Stimulated activated CD8-positive, alpha-beta memory T cell treated with anti-CD3 and anti-CD28 coated beads, Interleukin-12 subunit alpha, Interleukin-12 subunit beta, amount 100 ng/mL, for 1 hour (primary cell): ENCODE measurements at regions not wholly inside any gene's neighbourhood (a gene's known extent, or its start where the extent isn't known, plus 50 kb on each side); places are given as distances from the start of the nearest gene placed in this dataset.

Source experiments
- DNase-seq: peaks from one replicate; pipeline ENCODE4 v3.0.0-alpha.2; 2020; ENCODE audit warnings: low read depth

DNA sequence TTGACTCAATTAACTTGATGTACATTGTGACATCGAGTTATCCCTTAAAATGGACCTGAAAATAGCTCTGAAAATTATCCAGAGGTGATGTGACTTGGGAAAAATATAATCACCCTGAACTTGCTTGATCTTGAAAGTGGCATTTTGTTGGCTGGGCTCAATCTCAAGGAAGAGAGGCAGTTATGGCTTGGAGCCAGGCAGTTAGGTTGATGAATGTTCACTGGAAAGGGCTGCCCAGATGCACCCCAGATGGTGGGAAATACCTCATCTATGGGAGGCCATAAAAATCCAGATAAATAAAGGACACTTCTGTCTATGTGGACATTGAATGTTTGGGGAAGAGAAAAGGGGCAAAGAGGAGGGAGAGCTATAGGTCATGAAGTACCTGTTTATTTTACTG is 55.7 kb upstream of the OR5AN1 start:
- DNase-seq: no peak

DNA sequence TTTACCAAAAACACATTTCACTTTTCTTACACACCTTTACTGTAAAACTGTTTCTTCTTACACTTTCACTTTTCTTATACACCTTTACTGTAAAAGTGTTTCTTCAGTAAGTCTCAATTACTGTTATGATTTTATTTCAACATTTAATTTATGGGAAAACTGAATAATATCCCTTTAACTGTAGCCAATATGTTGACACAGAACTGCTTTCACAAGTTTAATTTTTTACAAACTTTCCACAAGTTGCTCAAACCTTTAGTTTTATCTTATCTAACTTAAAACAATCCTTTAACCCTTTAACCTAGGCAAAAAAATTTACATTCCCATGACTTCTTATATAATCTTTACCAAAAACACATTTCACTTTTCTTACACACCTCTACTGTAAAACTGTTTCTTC is 63.3 kb upstream of the OR5AN1 start:
- DNase-seq: no peak

DNA sequence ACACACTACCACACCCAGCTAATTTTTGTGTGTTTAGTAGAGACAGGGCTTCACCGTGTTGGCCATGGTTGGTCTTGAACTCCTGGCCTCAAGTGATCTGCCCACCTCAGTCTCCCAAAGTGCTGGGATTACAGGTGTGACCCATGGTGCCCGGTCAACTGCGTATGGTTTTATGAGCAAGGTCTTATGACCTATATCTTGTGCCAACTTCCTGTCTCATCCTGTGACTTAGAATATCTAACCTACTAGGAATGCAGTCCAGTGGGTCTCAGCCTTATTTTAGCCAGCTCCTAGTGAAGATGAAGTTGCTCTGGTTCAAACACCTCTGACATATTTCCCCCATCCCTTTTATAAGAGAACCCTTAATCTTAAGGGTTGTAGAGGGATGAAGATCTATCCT is 66.1 kb upstream of the OR5AN1 start:
- no peak for DNase-seq

DNA sequence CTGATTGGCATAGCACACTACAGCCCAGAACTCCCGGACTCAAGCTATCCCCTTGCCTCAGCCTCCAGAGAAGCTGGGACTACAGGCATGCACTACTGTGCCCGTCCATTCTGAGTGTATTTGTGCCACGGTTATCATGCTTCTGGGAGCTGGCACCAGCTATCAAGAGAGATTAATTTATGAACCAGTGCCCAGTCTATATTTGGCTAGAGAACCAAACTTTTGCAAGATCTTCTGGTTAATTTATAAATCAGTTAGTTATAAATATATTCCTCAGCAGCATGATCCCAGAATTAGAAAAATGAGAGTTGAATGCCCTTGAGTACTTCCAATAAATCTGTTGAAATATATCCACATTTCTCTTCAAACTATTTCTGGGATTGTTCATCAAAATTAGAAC is 67.5 kb upstream of the OR5AN1 start:
- no peak for DNase-seq

DNA sequence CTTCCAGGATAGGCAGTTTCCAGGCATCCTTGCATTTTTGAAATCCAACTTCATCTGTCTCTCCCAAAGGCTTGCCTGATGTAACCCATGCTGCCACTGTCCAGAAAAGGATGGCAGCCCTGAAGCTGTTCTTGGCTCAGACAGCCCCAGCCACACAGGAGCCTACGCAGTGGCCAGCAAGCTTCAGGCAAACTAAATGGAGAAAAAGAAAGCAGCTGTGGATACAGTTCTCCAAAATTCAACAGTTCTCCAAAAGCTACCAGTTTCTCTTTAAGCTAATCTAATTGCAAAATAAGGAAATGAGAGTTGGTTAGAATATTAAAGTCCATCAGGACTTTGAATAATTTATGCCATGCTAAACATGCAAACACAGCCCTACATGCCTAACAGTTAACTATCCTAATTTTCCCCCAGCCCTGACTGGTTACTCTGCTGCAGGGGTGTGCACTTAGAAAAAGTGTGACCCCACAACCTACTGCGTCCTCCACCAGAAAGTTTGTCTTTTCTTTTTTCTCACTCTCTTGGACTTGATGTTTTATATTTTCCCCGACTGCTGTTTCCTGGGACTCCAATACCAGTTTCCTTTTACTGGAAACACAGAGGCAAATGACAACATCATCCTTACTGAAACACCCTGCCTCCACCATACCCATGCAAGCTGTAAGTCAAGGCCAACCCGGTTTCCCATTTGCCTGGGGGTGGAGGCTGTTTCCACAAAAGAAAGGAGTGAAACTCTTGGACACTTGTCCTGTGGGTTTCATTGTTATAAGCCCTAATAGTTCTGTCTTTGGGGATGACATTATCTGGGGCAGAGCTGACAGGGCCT is 69.1 kb upstream of the OR5AN1 start:
- DNase-seq: no peak

DNA sequence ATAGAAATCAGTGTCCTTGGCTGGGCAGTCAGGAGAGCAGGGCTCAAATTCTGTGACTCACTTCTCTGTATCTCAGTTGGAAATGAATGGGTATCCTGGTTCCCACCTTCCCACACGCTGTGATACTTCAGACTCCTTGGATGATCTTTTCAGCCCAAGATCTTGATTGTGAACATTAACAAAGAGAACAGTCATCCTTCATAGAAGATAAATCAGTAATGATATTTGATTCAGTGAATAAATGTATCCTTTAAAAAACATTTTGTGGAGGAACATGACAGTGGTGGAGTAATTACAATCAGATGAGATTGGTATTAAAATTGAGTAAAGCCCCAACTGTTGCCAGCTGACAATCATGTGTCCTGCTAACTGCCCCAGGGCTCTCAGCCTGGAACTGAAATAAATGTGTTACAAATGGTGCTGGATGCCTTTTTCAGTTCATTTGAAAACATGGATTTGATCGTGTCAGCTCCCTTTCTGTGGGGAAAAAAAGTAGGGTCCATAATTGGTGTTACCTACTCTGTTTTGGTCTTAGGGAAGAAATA is 72.9 kb upstream of the OR5AN1 start:
- no peak for DNase-seq

DNA sequence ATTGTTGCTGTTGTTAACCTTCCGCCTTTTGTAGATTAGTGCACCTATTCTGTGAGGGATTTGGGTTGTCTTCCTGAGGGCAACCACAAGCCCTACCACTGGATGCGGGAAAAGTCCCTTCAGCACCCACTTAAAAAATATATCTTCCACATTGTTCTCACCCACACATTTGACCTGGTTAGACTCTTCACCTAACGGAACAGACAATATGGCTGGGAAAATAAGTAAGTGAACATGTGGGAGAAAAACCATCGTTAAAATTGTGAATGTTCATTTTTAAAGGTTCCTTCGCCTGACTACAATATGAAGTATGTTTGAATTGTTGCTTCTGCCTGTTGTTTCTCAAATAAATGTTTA is 72.0 kb upstream of the MPEG1 start:
- no peak for DNase-seq

DNA sequence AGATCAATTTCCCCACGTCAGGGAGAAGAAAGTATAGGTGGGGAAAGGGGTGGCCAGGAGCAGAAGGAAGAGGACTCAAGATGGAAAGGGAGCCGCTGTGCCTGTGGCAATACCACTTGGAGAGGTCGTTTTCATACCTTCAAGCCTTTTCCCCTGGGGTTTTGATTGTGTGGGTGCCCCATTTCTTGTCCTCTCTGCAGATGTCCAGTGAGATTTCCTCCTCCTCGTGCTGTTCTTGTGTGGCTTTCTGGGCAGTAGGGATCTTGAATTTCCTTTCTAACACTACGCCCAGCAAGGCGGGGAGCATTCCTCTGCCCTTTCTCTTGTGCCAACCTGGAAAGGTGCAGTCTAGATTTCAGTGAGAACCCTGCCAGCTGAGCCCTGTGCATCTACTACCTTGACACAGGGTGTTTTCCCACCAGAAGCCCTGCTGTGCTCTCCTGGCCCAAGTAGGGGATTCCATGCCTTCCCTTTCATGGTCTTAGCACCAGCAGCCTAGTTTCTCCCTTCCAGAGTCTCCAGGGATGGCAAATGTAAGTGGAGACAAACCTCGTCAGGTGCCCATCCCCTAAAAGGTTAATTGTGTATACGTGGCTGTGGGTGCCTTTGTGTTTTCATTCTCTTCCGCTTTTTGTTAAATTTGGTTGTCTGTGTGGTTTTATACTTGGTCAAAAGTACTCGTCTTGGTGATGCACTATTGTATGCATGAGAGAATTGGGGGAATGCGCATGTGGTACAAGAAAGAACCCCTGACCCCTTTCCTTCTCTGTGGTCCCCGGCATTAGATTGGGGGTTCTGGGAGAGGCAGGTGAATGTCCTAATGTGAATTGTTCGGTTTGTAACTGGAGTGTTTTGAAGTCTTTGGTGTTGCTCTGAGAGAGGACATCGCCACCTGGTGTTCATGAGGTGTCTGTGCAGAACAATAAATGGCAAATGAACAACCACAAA is 71.4 kb upstream of the MPEG1 start:
- DNase-seq: peak; percentile 11

DNA sequence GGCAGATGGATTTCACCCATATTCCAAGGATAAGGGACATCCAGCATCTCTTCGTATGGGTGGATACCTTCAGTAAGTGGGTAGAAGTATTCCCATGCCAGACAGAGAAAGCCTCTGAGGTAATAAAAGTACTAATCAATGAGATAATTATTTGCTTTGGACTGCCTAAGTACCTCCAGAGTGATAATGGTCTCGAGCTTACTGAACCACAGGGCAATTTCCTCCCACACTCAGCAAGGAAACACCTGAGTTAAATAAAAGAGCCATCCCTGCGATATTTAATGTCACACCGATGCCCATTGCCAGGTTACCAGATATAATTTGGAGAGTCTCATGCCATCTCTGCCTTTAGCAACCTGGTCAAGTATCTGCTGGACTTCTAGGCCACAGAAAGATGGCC is 70.6 kb upstream of the MPEG1 start:
- no peak for DNase-seq

DNA sequence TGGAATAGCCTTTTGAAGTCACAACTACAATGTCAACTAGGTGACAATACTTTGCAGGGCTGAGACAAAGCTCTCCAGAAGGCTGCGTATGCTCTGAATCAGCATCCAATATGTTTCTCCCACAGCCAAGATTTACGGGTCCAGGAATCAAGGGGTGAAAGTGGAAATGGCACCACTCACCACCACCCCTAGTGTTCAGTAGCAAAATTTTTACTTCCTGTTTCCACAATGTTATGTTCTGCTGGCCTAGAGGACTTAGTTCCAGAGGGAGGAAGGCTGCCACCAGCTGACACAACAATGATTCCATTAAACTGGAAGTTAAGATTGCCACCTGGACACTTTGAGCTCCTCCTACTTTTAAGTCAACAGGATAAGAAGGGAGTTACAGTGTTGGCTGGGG is 68.5 kb upstream of the MPEG1 start:
- DNase-seq: no peak

DNA sequence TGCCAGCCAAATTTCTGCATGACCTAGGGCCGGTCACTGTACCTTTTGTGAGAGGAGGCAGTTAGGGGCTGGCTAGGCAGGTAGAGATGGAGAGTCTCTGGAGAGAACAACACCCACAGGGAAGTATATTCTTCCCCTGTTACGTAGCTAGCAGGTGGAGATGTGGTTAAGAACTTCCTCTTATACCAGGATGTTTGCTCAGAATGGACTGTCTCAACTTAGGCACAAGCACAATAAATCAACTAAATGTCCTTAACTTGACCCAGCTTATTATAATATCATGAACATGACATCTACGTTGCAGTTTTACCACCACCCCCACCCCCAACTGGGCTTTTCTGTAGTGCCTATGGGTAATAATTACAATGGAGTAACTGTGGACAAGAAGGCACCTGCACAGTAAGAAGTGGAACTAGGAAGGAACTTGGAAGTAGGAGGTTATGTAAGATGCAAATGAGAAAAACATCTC is 60.7 kb upstream of the MPEG1 start:
- DNase-seq: no peak

DNA sequence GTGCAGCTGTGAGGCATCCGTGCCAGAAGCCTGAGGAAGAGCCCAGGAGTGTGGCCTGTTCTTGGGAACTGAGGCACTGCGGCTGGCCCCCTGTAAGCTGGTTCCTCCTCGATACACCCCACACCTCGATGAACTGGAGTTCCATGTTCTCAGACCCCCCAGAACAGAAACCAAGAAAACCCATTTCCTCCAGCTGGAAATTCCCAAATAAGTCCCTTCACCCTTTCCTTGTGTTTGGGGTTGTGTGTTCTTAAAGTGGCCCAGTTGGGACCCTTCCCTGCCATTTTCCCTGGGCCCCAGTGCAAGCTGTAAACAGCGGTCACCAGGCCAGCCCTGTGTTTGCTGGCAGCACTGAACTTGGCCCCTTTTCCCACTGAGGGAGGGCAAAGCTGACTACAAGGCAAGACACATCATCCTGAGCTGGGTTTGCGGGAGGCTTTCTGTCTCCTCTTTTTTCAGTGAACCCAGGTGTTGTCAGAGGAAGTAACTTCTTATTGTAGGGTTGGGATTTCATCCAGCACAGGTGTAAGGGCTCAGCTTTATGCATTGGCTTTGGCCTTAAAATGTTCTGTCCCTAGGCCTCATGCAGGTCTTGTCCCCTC is 60.1 kb upstream of the MPEG1 start:
- DNase-seq: no peak

DNA sequence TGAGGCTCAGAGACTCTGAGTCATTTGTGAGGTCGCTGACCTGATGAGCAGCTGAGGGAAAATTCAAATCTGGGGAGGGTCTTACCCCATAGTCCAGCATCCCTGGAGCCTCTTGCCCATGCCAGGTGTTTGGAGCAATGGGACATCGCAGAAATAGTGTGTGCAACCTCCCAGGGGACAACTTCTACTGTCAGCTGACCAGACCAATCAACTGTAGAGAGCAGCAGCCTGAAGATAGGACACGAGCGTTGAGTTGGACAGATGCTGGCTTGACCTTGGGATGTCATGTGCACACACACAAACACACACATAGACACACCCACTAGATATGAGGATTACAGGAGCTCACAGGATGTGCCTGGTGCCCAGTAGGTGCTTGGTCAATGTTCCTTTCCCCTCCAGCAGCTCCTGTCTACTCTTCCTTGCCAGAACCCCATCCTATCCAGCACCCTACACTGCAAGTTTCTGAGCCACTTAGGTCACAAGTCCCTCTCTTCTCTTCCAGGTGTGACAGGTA is 59.1 kb upstream of the MPEG1 start:
- no peak for DNase-seq

DNA sequence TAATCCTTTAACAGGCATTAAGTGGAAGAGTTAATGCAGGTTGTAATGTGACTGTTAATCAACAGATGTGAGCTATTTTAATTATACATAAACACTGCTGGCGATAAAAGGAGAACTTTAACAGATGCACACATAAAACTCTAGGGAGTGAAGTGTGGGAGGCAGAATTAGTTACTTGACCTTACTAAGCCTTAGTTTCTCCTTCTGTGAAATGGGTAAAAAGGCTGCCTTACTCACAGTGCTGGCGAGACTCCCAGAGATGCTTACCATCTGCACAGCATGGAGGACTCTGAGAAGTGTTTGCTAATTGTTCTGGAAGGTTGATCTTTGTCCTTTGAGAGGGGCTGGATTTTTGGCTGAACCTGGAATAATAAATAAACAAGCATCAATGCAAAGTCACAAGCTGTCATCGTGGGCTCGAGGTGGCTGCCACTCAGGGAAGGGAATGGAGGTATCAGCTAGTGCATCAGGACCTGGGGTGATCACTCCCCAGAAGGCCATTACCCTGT is 58.6 kb upstream of the MPEG1 start:
- DNase-seq: no peak

DNA sequence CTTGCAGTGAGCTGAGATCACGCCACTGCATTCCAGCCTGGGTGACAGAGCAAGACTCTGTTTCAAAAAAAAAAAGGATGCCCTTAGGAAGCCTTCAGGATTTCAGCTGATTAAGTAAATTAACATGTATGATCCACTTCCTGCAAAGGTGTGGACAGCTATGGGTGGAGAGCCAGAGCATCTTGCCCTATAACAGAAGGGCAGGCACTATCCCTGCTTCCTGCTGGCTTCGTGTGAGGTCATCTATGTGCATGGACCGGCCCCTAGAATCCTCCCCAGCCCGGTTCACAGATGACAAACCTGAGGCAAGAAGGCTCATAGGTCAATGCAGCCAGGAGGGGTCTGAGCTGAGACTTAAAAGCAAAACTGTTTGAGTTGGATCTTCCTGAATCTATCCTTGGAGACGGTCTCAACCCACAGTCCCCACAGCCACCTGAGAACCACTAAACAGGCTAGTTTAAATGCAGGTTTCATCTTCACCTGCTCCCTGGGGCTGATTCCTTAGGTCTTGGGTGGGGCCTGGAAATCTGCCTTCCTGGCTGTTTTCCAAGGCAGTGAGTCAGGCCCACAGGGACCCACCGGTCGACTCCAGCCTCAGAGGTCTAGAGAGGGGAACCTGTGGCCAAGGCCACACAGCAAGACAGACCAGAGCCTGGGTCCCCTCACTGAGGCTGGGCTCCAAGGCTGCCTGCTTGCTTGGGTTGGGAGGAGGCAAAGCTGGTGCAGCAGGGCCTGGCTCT is 55.2 kb upstream of the MPEG1 start:
- DNase-seq: no peak

DNA sequence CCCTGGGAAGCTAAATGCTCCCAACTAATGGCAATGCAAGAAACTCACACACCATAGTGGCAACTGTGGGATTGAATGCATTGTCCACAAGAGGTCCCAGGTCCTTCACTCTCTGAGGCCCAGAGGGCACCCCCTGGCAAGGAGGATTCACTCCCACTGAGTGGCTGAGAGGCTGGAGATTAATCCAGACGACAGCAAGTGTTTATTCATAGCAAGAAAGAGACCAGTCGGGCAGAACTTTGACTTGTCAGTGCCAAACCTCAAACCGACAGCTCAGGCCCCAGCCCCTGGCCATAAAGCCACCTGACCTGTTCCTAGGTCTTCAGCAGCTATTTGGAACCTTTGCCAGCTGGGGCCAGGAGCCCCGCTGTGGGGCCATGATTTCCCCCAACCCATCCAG is 54.5 kb upstream of the MPEG1 start:
- DNase-seq: no peak

DNA sequence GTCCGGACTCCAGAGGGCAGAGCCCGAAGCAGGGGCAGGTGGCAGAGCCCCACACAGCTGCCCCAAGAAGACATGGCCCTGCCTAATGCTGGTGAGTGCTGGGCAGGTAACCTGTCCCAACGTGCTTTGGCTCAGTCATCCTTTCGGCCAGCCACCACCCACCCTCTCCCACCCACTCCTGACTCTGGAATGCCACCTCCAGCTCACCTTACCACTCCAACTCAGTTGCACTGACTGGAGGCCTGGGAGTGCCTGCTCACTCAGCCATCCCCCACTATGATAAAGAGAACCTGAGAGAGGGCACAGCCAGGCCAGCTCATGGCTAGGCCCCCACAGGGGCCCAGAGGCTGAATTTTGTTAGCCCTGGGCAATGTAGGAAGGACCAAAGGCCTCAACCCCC is 53.8 kb upstream of the MPEG1 start:
- no peak for DNase-seq

DNA sequence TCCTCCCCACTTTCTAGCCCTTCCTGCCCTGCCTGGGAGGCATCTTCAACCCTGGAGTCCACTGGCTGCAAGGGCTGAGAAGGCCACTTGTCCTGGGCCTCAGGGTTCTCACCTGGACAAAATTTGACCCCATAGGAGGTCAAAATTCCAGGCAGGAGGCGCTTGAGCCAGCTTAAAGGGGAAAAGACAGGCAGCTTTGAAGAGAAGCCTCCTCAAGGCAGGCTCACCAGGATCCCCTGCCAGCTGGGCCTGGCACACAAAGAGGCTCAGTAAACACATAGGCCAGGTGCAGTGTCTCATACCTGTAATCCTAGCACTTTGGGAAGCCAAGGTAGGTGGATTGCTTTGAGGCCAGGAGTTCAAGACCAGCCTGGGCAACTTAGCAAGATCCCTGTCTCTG is 53.0 kb upstream of the MPEG1 start:
- DNase-seq: no peak

DNA sequence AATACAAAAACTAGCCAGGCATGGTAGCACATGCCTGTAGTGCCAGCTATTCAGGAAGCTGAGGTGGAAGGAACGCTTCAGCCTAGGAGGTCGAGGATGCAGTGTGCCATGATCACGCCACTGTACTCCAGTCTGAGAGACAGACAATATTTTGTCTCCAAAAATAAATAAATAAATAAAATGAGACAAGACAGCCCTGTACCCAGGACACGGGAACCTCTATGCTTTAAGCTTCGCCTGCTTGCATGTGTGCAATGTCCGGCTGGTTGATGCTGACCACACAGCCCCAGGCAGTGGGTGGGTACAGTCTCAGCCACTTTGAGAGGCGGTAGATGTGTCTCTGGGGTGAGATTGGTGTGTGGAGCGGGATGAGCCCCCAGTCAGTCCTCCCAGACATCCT is 52.0 kb upstream of the MPEG1 start:
- no peak for DNase-seq

DNA sequence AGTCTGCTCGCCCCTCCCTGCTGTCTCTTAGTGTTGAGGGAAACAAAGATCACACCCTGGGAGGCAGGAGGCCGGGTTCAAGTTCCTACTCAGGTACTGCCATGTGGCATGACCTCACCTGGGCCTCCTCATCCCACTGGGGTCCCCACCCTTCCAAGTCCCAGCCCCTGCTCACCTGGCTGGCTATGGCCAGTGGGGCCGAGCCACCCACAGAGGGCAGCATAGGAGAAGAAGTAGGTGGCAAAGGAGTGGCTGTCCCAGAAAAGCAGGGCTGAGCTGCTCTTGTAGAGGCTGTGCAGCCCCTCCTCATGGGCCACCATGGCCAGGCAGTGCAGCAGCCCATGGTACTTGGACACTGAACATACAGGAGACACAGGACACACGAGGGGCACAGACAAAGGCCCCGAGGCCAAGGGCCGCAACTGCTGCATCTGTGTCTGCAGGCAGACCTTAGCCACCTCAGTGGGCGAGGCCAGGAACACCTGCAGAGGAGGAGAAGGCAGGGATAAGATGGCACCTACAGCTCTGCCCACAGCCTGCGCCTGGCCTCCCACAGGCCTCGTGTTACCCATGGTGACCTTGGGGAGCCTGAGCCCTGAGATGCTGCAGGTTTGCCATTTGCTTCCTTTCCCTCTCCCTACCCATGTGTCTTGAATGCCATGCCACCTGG is 50.6 kb upstream of the MPEG1 start:
- no peak for DNase-seq
